ENCODE measurements at regions not wholly inside any gene's neighbourhood (a gene's known extent, or its start where the extent isn't known, plus 50 kb on each side); places are given as distances from the start of the nearest gene placed in this dataset.

GRCh38 chr16:54479546-54479945 lies 193.0 kb upstream of the IRX3 start:
- peaks cover 0 to 5% (median 0%) of the 10 kb centered on the region in 3 donors for H3K27me3 ChIP-seq (ENCODE audit: control insufficient read depth in 3 of 3, insufficient read depth in 3 of 3, low read length in 2 of 3)
- no peaks in the 10 kb centered on the region for H3K36me3 ChIP-seq (ENCODE audit: control insufficient read depth in 4 of 4, insufficient read depth in 4 of 4, low read length in 4 of 4)
- DNase-seq (no peak), ATAC-seq (ENCODE audit: insufficient read depth, low FRiP score) (no peak)
- peaks cover 0 to 22% (median 4%) of the 10 kb centered on the region in 5 donors for H3K4me1 ChIP-seq (ENCODE audit: control insufficient read depth in 5 of 5, insufficient read depth in 5 of 5, low read length in 5 of 5)
- H3K4me3 ChIP-seq = no peak overlapping the region
- TF ChIP-seq CTCF (IDR thresholded peaks at IDR 0.05; ENCODE audit: control extremely low read depth, extremely low read depth) = no peak
- no peak overlapping the region for H3K9ac ChIP-seq (ENCODE audit: insufficient read depth in 1 of 2, low read length in 2 of 2)
- H3K9me3 ChIP-seq (ENCODE audit: control insufficient read depth in 4 of 4, insufficient read depth in 3 of 4, low read length in 3 of 4) = no peaks in the 10 kb centered on the region
- 88 to 92% methylated on average over 1 of the region's 1 CpG for WGBS, 2 donors
- no peak overlapping the region for H3K27ac ChIP-seq (ENCODE audit: low read depth in 1 of 2, low read length in 1 of 2)

GRCh38 chr16:54477714-54478113 lies 191.1 kb upstream of the IRX3 start:
- H3K4me1 ChIP-seq (ENCODE audit: control insufficient read depth in 5 of 5, insufficient read depth in 5 of 5, low read length in 5 of 5) = peaks cover 0 to 23% (median 4%) of the 10 kb centered on the region in 5 donors
- TF ChIP-seq CTCF (IDR thresholded peaks at IDR 0.05; ENCODE audit: control extremely low read depth, extremely low read depth) = no peak
- DNase-seq (no peak), ATAC-seq (ENCODE audit: insufficient read depth, low FRiP score) (no peak)
- no peaks in the 10 kb centered on the region for H3K9me3 ChIP-seq (ENCODE audit: control insufficient read depth in 4 of 4, insufficient read depth in 3 of 4, low read length in 3 of 4)
- H3K9ac ChIP-seq (ENCODE audit: insufficient read depth in 1 of 2, low read length in 2 of 2) = no peak overlapping the region
- no peak overlapping the region for H3K4me3 ChIP-seq
- no peak overlapping the region for H3K27ac ChIP-seq (ENCODE audit: low read depth in 1 of 2, low read length in 1 of 2)
- no peaks in the 10 kb centered on the region for H3K36me3 ChIP-seq (ENCODE audit: control insufficient read depth in 4 of 4, insufficient read depth in 4 of 4, low read length in 4 of 4)
- peaks cover 0 to 5% (median 0%) of the 10 kb centered on the region in 3 donors for H3K27me3 ChIP-seq (ENCODE audit: control insufficient read depth in 3 of 3, insufficient read depth in 3 of 3, low read length in 2 of 3)
- WGBS, 2 donors = 84 to 85% methylated on average over 6 of the region's 6 CpGs

GRCh38 chr16:54475019-54475601 lies 188.5 kb upstream of the IRX3 start:
- Histone ChIP-seq H3K36me3 (ENCODE audit: control insufficient read depth in 4 of 4, insufficient read depth in 4 of 4, low read length in 4 of 4) (no peaks in the 10 kb centered on the region), H3K9me3 (ENCODE audit: control insufficient read depth in 4 of 4, insufficient read depth in 3 of 4, low read length in 3 of 4) (peaks cover 0 to 2% (median 0%) of the 10 kb centered on the region in 4 donors), H3K9ac (ENCODE audit: insufficient read depth in 1 of 2, low read length in 2 of 2) (no peak overlapping the region), H3K4me1 (ENCODE audit: control insufficient read depth in 5 of 5, insufficient read depth in 5 of 5, low read length in 5 of 5) (peaks cover 0 to 32% (median 4%) of the 10 kb centered on the region in 5 donors), H3K4me3 (no peak overlapping the region), H3K27ac (ENCODE audit: low read depth in 1 of 2, low read length in 1 of 2) (no peak overlapping the region), H3K27me3 (ENCODE audit: control insufficient read depth in 3 of 3, insufficient read depth in 3 of 3, low read length in 2 of 3) (peaks cover 0 to 5% (median 3%) of the 10 kb centered on the region in 3 donors)
- peak in 2 of 3 donors; percentile 31 to 51 for DNase-seq
- no peak for ATAC-seq (ENCODE audit: insufficient read depth, low FRiP score)
- WGBS, 2 donors = 58 to 72% methylated on average over 5 of the region's 5 CpGs
- no peak for TF ChIP-seq CTCF (IDR thresholded peaks at IDR 0.05; ENCODE audit: control extremely low read depth, extremely low read depth)
